ENCODE measurements at regions not wholly inside any gene's neighbourhood (a gene's known extent, or its start where the extent isn't known, plus 50 kb on each side); places are given as distances from the start of the nearest gene placed in this dataset.

DNA sequence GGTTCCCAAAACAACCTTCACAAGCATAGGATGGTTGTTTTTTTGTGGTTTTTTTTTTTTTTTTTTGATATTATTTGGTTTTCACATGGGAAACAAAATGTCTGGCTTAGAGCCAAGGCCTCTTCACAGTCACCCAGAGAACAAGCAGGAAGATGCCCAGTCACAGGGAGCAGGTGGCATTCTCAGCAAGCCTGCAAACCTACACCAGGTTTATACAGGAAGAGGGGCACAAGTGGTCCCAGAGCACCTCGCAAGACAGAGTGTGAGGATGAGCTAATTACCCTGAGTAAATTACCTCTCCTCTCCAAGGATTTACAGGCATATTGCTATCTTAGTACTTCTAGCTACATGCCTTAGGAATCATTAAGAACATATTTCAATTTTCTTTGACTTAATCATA, 1375.6 kb downstream of the EFNB2 start:
- no peaks in the 10 kb centered on the region for H3K36me3 ChIP-seq (ENCODE audit: control insufficient read depth in 2 of 4, insufficient read depth in 4 of 4, low read length in 3 of 4)
- H3K9me3 ChIP-seq (ENCODE audit: insufficient read depth in 2 of 2, low read depth in 1 of 2, low read length in 1 of 2): no peaks in the 10 kb centered on the region
- FAIRE-seq: no peak

More for the DNA sequence above, 1375.6 kb downstream of the EFNB2 start:
- H3K23ac ChIP-seq (ENCODE audit: insufficient read length): no peak overlapping the region
- no peak overlapping the region for H2AFZ ChIP-seq (ENCODE audit: low read length)
- no peak overlapping the region for H3K27ac ChIP-seq (ENCODE audit: low read depth, low read length)
- CTCF ChIA-PET (ENCODE audit: partially characterized antibody): no interaction called here
- H3K4me3 ChIP-seq (ENCODE audit: extremely low read depth in 1 of 4, insufficient read depth in 2 of 4, low read depth in 3 of 4, low read length in 4 of 4): no peak overlapping the region
- H3K4me1 ChIP-seq (replicated peaks in 1 of 4; ENCODE audit: control insufficient read depth in 3 of 4, insufficient read depth in 4 of 4, low read length in 3 of 4): no peaks in the 10 kb centered on the region
- H4K8ac ChIP-seq (ENCODE audit: extremely low read depth, insufficient read depth, low read length): no peak overlapping the region
- WGBS, 2 experiments (ENCODE audit: extremely low coverage in 1 of 2, insufficient coverage in 1 of 2, insufficient read length in 1 of 2, insufficient replicate concordance in 2 of 2, low coverage in 1 of 2, low lambda C conversion rate in 2 of 2, missing lambda C conversion rate in 1 of 2): 100% methylated on average over 1 of the region's 1 CpG; no CpG with 5 or more reads in 1 of the 2 experiments
- H3K79me2 ChIP-seq (ENCODE audit: control insufficient read depth in 1 of 2, insufficient read depth in 2 of 2, low read length in 2 of 2): no peaks in the 10 kb centered on the region
- no peak overlapping the region for H3K4ac ChIP-seq (replicated peaks; ENCODE audit: insufficient read length, low read depth, low read length)
- H3K14ac ChIP-seq (ENCODE audit: insufficient read length): no peak overlapping the region
- no peak overlapping the region for H2BK20ac ChIP-seq (ENCODE audit: low read length)
- H3K9ac ChIP-seq (replicated peaks in 1 of 4; ENCODE audit: extremely low read depth in 1 of 4, low read depth in 3 of 4, low read length in 3 of 4): no peak overlapping the region
- no peak for DNase-seq (ENCODE audit: low read depth in 1 of 2, low spot score in 2 of 2)
- H3K56ac ChIP-seq (replicated peaks; ENCODE audit: insufficient read length, low read depth, low read length): no peak overlapping the region
- H3K4me2 ChIP-seq (ENCODE audit: insufficient read depth in 1 of 2, low read depth in 2 of 2, low read length in 2 of 2): no peak overlapping the region
- no peak for TF ChIP-seq RNF2 (IDR thresholded peaks at IDR 0.05; ENCODE audit: borderline replicate concordance, low read depth, low read length, missing control alignments, poor library complexity, severe bottlenecking)
- TF ChIP-seq SP4 (IDR thresholded peaks at IDR 0.05; ENCODE audit: low read length): no peak
- no peak for TF ChIP-seq SIN3A (conservative IDR thresholded peaks at IDR 0.05 in 1 of 2, IDR thresholded peaks at IDR 0.05 in 1 of 2; ENCODE audit: low read depth in 1 of 2, low read length in 2 of 2)
- no peak for TF ChIP-seq EP300 (IDR thresholded peaks at IDR 0.05; ENCODE audit: borderline replicate concordance in 1 of 2, low read depth in 2 of 2, low read length in 2 of 2)
- TF ChIP-seq POLR2AphosphoS5 (IDR thresholded peaks at IDR 0.05; ENCODE audit: low read depth, low read length): no peak
- H3K27me3 ChIP-seq (replicated peaks in 1 of 4; ENCODE audit: control insufficient read depth in 3 of 4, extremely low read depth in 1 of 4, insufficient read depth in 3 of 4, low read length in 3 of 4): no peaks in the 10 kb centered on the region
- H2AK5ac ChIP-seq (ENCODE audit: low read depth, low read length): no peak overlapping the region
- no peak overlapping the region for H4K91ac ChIP-seq (replicated peaks; ENCODE audit: insufficient read length, low read length)
- no peaks in the 10 kb centered on the region for H4K20me1 ChIP-seq (replicated peaks in 1 of 2; ENCODE audit: control insufficient read depth in 1 of 2, insufficient read depth in 2 of 2, low read length in 2 of 2)
- H2BK12ac ChIP-seq (ENCODE audit: low read depth, low read length): no peak overlapping the region
- H3K18ac ChIP-seq (ENCODE audit: extremely low read depth, low read length): no peak overlapping the region
- H2BK120ac ChIP-seq (replicated peaks; ENCODE audit: low read depth, low read length): no peak overlapping the region
- POLR2A ChIA-PET (ENCODE audit: partially characterized antibody): interaction anchor here (0.6 kb wide), 1 partner anchor 15 kb away, joined by 3 read pairs; no protein-coding TSS in a partner anchor
- H3K23me2 ChIP-seq (ENCODE audit: low read depth, low read length): no peaks in the 10 kb centered on the region; the same call in 1 of the 2 replicates
- no peaks in the 10 kb centered on the region for H3K79me1 ChIP-seq (ENCODE audit: low read depth, low read length)
- no peak overlapping the region for H2BK5ac ChIP-seq (ENCODE audit: low read depth, low read length)
- no peak overlapping the region for H4K5ac ChIP-seq (ENCODE audit: insufficient read length, low read depth, low read length)
- no peak overlapping the region for H2BK15ac ChIP-seq (ENCODE audit: low read length)
